ENCODE measurements at regions not wholly inside any gene's neighbourhood (a gene's known extent, or its start where the extent isn't known, plus 50 kb on each side); places are given as distances from the start of the nearest gene placed in this dataset.

GRCh38 chr13:109974354-109974753, 188.0 kb upstream of the IRS2 start:
- Histone ChIP-seq H3K9ac (ENCODE audit: low read length) (no peak overlapping the region), H4K8ac (ENCODE audit: low read depth, low read length) (no peak overlapping the region), H3K27ac (ENCODE audit: low read depth, low read length) (no peak overlapping the region), H3K56ac (ENCODE audit: low read length) (no peak overlapping the region), H3K4me2 (ENCODE audit: low read length) (no peak overlapping the region), H3K4ac (ENCODE audit: low read depth, low read length) (no peak overlapping the region), H4K5ac (ENCODE audit: low read length) (no peak overlapping the region), H3K4me1 (ENCODE audit: control insufficient read depth, low read depth, low read length) (no peaks in the 10 kb centered on the region), H3K27me3 (ENCODE audit: insufficient read depth, low read length, poor library complexity) (no peaks in the 10 kb centered on the region), H2BK15ac (replicated peaks; ENCODE audit: low read depth) (no peak overlapping the region), H3K79me2 (ENCODE audit: control insufficient read depth, insufficient read depth, low read length) (no peaks in the 10 kb centered on the region), H2BK5ac (ENCODE audit: low read length) (no peak overlapping the region), H3K4me3 (ENCODE audit: low read length) (no peak overlapping the region), H3K23ac (ENCODE audit: low read length) (no peak overlapping the region), H2BK120ac (ENCODE audit: low read depth, low read length) (no peak overlapping the region), H3K36me3 (ENCODE audit: control insufficient read depth, insufficient read depth, low read length) (no peaks in the 10 kb centered on the region), H2AK5ac (ENCODE audit: low read length) (no peak overlapping the region), H3K79me1 (ENCODE audit: low read length) (no peaks in the 10 kb centered on the region), H3K18ac (ENCODE audit: low read length) (no peak overlapping the region)
- no CpG with 5 or more reads among the region's 7 CpGs for WGBS (ENCODE audit: extremely low coverage, insufficient coverage, low lambda C conversion rate)
- no peak for DNase-seq

- H4K5ac ChIP-seq (ENCODE audit: low read length), result no peak overlapping the region
- no peaks in the 10 kb centered on the region for H3K79me2 ChIP-seq (ENCODE audit: control insufficient read depth, insufficient read depth, low read length)
- H3K4me1 ChIP-seq (ENCODE audit: control insufficient read depth, low read depth, low read length), result no peaks in the 10 kb centered on the region
- no peak overlapping the region for H4K8ac ChIP-seq (ENCODE audit: low read depth, low read length)
- H3K4me3 ChIP-seq (ENCODE audit: low read length), result no peak overlapping the region
- H3K27me3 ChIP-seq (ENCODE audit: insufficient read depth, low read length, poor library complexity), result no peaks in the 10 kb centered on the region
- WGBS (ENCODE audit: extremely low coverage, insufficient coverage, low lambda C conversion rate), result no CpG with 5 or more reads among the region's 10 CpGs
- no peaks in the 10 kb centered on the region for H3K79me1 ChIP-seq (ENCODE audit: low read length)
- no peak overlapping the region for H3K56ac ChIP-seq (ENCODE audit: low read length)
- H3K4me2 ChIP-seq (ENCODE audit: low read length), result no peak overlapping the region
- DNase-seq, result no peak
- no peak overlapping the region for H3K18ac ChIP-seq (ENCODE audit: low read length)
- no peak overlapping the region for H3K9ac ChIP-seq (ENCODE audit: low read length)
- no peak overlapping the region for H2BK5ac ChIP-seq (ENCODE audit: low read length)
- H3K36me3 ChIP-seq (ENCODE audit: control insufficient read depth, insufficient read depth, low read length), result no peaks in the 10 kb centered on the region
- no peak overlapping the region for H2BK120ac ChIP-seq (ENCODE audit: low read depth, low read length)
- no peak overlapping the region for H3K27ac ChIP-seq (ENCODE audit: low read depth, low read length)
- H3K23ac ChIP-seq (ENCODE audit: low read length), result no peak overlapping the region
- H3K4ac ChIP-seq (ENCODE audit: low read depth, low read length), result no peak overlapping the region
- no peak overlapping the region for H2AK5ac ChIP-seq (ENCODE audit: low read length)
- H2BK15ac ChIP-seq (replicated peaks; ENCODE audit: low read depth), result no peak overlapping the region
Observed at GRCh38 chr13:109973279-109973678, 186.9 kb upstream of the IRS2 start.

GRCh38 chr13:109971456-109972090, 185.2 kb upstream of the IRS2 start:
- no peaks in the 10 kb centered on the region for H3K4me1 ChIP-seq (ENCODE audit: control insufficient read depth, low read depth, low read length)
- H3K4me3 ChIP-seq (ENCODE audit: low read length), result no peak overlapping the region
- no peak overlapping the region for H3K4ac ChIP-seq (ENCODE audit: low read depth, low read length)
- no peak overlapping the region for H2BK15ac ChIP-seq (replicated peaks; ENCODE audit: low read depth)
- no peak overlapping the region for H3K18ac ChIP-seq (ENCODE audit: low read length)
- H3K79me2 ChIP-seq (ENCODE audit: control insufficient read depth, insufficient read depth, low read length), result no peaks in the 10 kb centered on the region
- H3K9ac ChIP-seq (ENCODE audit: low read length), result no peak overlapping the region
- no peaks in the 10 kb centered on the region for H3K36me3 ChIP-seq (ENCODE audit: control insufficient read depth, insufficient read depth, low read length)
- WGBS (ENCODE audit: extremely low coverage, insufficient coverage, low lambda C conversion rate), result no CpG with 5 or more reads among the region's 10 CpGs
- H3K23ac ChIP-seq (ENCODE audit: low read length), result no peak overlapping the region
- H3K56ac ChIP-seq (ENCODE audit: low read length), result no peak overlapping the region
- no peak overlapping the region for H2BK120ac ChIP-seq (ENCODE audit: low read depth, low read length)
- H4K8ac ChIP-seq (ENCODE audit: low read depth, low read length), result no peak overlapping the region
- no peak overlapping the region for H3K27ac ChIP-seq (ENCODE audit: low read depth, low read length)
- no peaks in the 10 kb centered on the region for H3K79me1 ChIP-seq (ENCODE audit: low read length)
- no peak overlapping the region for H2AK5ac ChIP-seq (ENCODE audit: low read length)
- H4K5ac ChIP-seq (ENCODE audit: low read length), result no peak overlapping the region
- no peak overlapping the region for H3K4me2 ChIP-seq (ENCODE audit: low read length)
- H2BK5ac ChIP-seq (ENCODE audit: low read length), result no peak overlapping the region
- no peaks in the 10 kb centered on the region for H3K27me3 ChIP-seq (ENCODE audit: insufficient read depth, low read length, poor library complexity)
- no peak for DNase-seq

GRCh38 chr13:109971006-109971405, 184.6 kb upstream of the IRS2 start:
- Histone ChIP-seq H2BK120ac (ENCODE audit: low read depth, low read length) (no peak overlapping the region), H3K9ac (ENCODE audit: low read length) (no peak overlapping the region), H3K36me3 (ENCODE audit: control insufficient read depth, insufficient read depth, low read length) (no peaks in the 10 kb centered on the region), H2AK5ac (ENCODE audit: low read length) (no peak overlapping the region), H3K23ac (ENCODE audit: low read length) (no peak overlapping the region), H2BK15ac (replicated peaks; ENCODE audit: low read depth) (no peak overlapping the region), H2BK5ac (ENCODE audit: low read length) (no peak overlapping the region), H4K8ac (ENCODE audit: low read depth, low read length) (no peak overlapping the region), H3K18ac (ENCODE audit: low read length) (no peak overlapping the region), H3K27me3 (ENCODE audit: insufficient read depth, low read length, poor library complexity) (no peaks in the 10 kb centered on the region), H4K5ac (ENCODE audit: low read length) (no peak overlapping the region), H3K4me2 (ENCODE audit: low read length) (no peak overlapping the region), H3K27ac (ENCODE audit: low read depth, low read length) (no peak overlapping the region), H3K79me1 (ENCODE audit: low read length) (no peaks in the 10 kb centered on the region), H3K56ac (ENCODE audit: low read length) (no peak overlapping the region), H3K4me3 (ENCODE audit: low read length) (no peak overlapping the region), H3K4ac (ENCODE audit: low read depth, low read length) (no peak overlapping the region), H3K4me1 (ENCODE audit: control insufficient read depth, low read depth, low read length) (no peaks in the 10 kb centered on the region), H3K79me2 (ENCODE audit: control insufficient read depth, insufficient read depth, low read length) (no peaks in the 10 kb centered on the region)
- no CpG with 5 or more reads among the region's 7 CpGs for WGBS (ENCODE audit: extremely low coverage, insufficient coverage, low lambda C conversion rate)
- DNase-seq, result no peak

- no peak overlapping the region for H3K23ac ChIP-seq (ENCODE audit: low read length)
- no peak overlapping the region for H3K18ac ChIP-seq (ENCODE audit: low read length)
- H4K8ac ChIP-seq (ENCODE audit: low read depth, low read length), result no peak overlapping the region
- no peaks in the 10 kb centered on the region for H3K36me3 ChIP-seq (ENCODE audit: control insufficient read depth, insufficient read depth, low read length)
- no peaks in the 10 kb centered on the region for H3K27me3 ChIP-seq (ENCODE audit: insufficient read depth, low read length, poor library complexity)
- H3K79me1 ChIP-seq (ENCODE audit: low read length), result no peaks in the 10 kb centered on the region
- H4K5ac ChIP-seq (ENCODE audit: low read length), result no peak overlapping the region
- no peak overlapping the region for H3K4ac ChIP-seq (ENCODE audit: low read depth, low read length)
- no peak overlapping the region for H3K56ac ChIP-seq (ENCODE audit: low read length)
- H2BK15ac ChIP-seq (replicated peaks; ENCODE audit: low read depth), result no peak overlapping the region
- no peak overlapping the region for H3K27ac ChIP-seq (ENCODE audit: low read depth, low read length)
- H2BK120ac ChIP-seq (ENCODE audit: low read depth, low read length), result no peak overlapping the region
- no peak overlapping the region for H3K4me2 ChIP-seq (ENCODE audit: low read length)
- H3K79me2 ChIP-seq (ENCODE audit: control insufficient read depth, insufficient read depth, low read length), result no peaks in the 10 kb centered on the region
- no peak for DNase-seq
- no CpG with 5 or more reads among the region's 12 CpGs for WGBS (ENCODE audit: extremely low coverage, insufficient coverage, low lambda C conversion rate)
- no peaks in the 10 kb centered on the region for H3K4me1 ChIP-seq (ENCODE audit: control insufficient read depth, low read depth, low read length)
- no peak overlapping the region for H2BK5ac ChIP-seq (ENCODE audit: low read length)
- no peak overlapping the region for H3K4me3 ChIP-seq (ENCODE audit: low read length)
- H2AK5ac ChIP-seq (ENCODE audit: low read length), result no peak overlapping the region
- H3K9ac ChIP-seq (ENCODE audit: low read length), result no peak overlapping the region
Observed at GRCh38 chr13:109968876-109969577, 182.6 kb upstream of the IRS2 start.
